Peyer's patch (tissue), 4 donors: ENCODE measurements at regions not wholly inside any gene's neighbourhood (a gene's known extent, or its start where the extent isn't known, plus 50 kb on each side); places are given as distances from the start of the nearest gene placed in this dataset.

Experiments
- DNase-seq, 3 donors: peaks; one replicate each; pipeline ENCODE4 v3.0.0-alpha.2; 2017 to 2019
- H3K27ac ChIP-seq, 4 donors: fragments of 200-600 bp; sonication (generic); one replicate each; pipeline ENCODE4 v1.5.1; 2016 to 2019
- H3K27me3 ChIP-seq, 2 donors: fragments of 200-600 bp; sonication (generic); one replicate each; pipeline ENCODE4 v1.5.1; 2019
- H3K36me3 ChIP-seq, 3 donors: fragments of 200-600 bp; sonication (generic); one replicate each; pipeline ENCODE4 v1.5.1; 2016 to 2019
- H3K4me1 ChIP-seq, 4 donors: fragments of 200-600 bp; sonication (generic); one replicate each; pipeline ENCODE4 v1.5.1; 2016 to 2019
- H3K4me3 ChIP-seq, 4 donors: fragments of 200-600 bp; sonication (generic); 1 replicate in 3 of 4; 2 replicates in 1 of 4; pipeline ENCODE4 v1.5.1; 2016 to 2019; ENCODE audit warnings: mild to moderate bottlenecking in 1 of 4
- H3K9me3 ChIP-seq, 4 donors: fragments of 200-600 bp; sonication (generic); one replicate each; pipeline ENCODE4 v1.5.1; 2016 to 2019; ENCODE audit warnings: mild to moderate bottlenecking in 1 of 4
- POLR2A ChIP-seq, 2 donors: fragments of 450-650 bp; IDR thresholded peaks; one replicate each; pipeline ENCODE4 v1.5.1; 2017; ENCODE audit warnings: antibody characterized with exemption in 2 of 2, mild to moderate bottlenecking in 2 of 2, moderate library complexity in 2 of 2
- TF ChIP-seq, protein P1 (sequence below), 6 experiments: fragments of 450-650 bp in 4 of 6; fragments of 200-600 bp in 2 of 6; sonication (generic) in 1 of 6; IDR thresholded peaks; one replicate each; pipeline ENCODE4 v1.5.1; 2017 to 2019; ENCODE audit warnings: antibody characterized with exemption in 6 of 6, mild to moderate bottlenecking in 3 of 6, moderate library complexity in 1 of 6

DNA sequence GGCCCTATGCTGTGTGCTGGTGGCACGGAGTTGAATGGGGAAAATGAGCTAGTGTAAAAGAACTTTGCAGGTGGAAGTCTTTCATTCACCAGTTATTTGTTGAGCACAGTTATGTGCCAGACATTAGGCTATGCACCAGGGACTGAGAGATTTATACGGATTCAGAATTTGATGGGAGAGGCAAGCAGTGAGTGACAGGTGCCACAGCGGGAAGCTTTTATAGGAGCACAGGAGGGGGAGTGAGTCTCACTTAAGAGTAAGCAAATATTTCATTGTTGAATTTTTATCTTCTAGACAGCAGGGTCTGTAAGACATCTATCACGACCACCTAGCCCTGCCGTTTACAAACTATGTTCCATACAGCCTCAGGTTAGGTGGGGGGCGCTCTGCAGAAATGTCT, 320.6 kb downstream of the SNAPC1 start:
- H3K27me3 ChIP-seq = no peaks in the 10 kb centered on the region
- TF ChIP-seq POLR2A (IDR thresholded peaks at IDR 0.05) = no peak
- TF ChIP-seq, protein P1, sequence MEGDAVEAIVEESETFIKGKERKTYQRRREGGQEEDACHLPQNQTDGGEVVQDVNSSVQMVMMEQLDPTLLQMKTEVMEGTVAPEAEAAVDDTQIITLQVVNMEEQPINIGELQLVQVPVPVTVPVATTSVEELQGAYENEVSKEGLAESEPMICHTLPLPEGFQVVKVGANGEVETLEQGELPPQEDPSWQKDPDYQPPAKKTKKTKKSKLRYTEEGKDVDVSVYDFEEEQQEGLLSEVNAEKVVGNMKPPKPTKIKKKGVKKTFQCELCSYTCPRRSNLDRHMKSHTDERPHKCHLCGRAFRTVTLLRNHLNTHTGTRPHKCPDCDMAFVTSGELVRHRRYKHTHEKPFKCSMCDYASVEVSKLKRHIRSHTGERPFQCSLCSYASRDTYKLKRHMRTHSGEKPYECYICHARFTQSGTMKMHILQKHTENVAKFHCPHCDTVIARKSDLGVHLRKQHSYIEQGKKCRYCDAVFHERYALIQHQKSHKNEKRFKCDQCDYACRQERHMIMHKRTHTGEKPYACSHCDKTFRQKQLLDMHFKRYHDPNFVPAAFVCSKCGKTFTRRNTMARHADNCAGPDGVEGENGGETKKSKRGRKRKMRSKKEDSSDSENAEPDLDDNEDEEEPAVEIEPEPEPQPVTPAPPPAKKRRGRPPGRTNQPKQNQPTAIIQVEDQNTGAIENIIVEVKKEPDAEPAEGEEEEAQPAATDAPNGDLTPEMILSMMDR (IDR thresholded peaks at IDR 0.05) = no peak
- H3K4me1 ChIP-seq = peaks cover 0 to 7% (median 3%) of the 10 kb centered on the region in 4 donors
- H3K27ac ChIP-seq = no peak overlapping the region
- no peaks in the 10 kb centered on the region for H3K9me3 ChIP-seq
- H3K36me3 ChIP-seq = no peaks in the 10 kb centered on the region
- H3K4me3 ChIP-seq = no peak overlapping the region
- DNase-seq = no peak

DNA sequence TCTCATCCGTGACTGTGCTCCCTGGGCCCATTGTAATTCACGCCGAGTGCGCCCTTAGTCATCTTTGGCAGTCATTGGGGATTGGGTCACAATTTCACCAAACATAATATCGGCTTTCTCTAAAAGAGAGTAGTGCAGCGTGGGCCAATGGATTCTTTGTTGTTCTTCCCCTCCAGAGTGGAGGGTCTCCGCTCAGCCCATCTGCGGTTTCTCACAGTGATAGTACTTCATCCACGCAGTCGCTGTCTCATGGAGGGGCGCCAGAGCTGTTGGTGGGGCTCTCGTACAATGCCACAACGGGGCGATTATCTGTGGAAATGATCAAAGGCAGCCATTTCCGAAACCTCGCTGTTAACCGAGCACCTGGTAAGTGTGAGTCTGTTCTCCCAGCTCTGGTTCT, 321.8 kb downstream of the SNAPC1 start:
- no peak for DNase-seq
- H3K27ac ChIP-seq = no peak overlapping the region
- H3K27me3 ChIP-seq = no peaks in the 10 kb centered on the region
- H3K9me3 ChIP-seq = no peaks in the 10 kb centered on the region
- no peak overlapping the region for H3K4me3 ChIP-seq
- peaks cover 0 to 7% (median 3%) of the 10 kb centered on the region in 4 donors for H3K4me1 ChIP-seq
- TF ChIP-seq POLR2A (IDR thresholded peaks at IDR 0.05) = no peak
- TF ChIP-seq, protein P1 (IDR thresholded peaks at IDR 0.05) = no peak
- no peaks in the 10 kb centered on the region for H3K36me3 ChIP-seq

GRCh38 chr14:62087191-62087590, 325.0 kb downstream of the SNAPC1 start:
- no peak overlapping the region for H3K4me3 ChIP-seq

GRCh38 chr14:62093736-62094135, 331.5 kb downstream of the SNAPC1 start:
- TF ChIP-seq, protein P1 (IDR thresholded peaks at IDR 0.05) = no peak
- no peak for TF ChIP-seq POLR2A (IDR thresholded peaks at IDR 0.05)
- no peaks in the 10 kb centered on the region for H3K4me1 ChIP-seq

More at GRCh38 chr14:62087191-62087590, 325.0 kb downstream of the SNAPC1 start:
- no peaks in the 10 kb centered on the region for H3K9me3 ChIP-seq
- H3K27me3 ChIP-seq = no peaks in the 10 kb centered on the region
- no peak for DNase-seq
- H3K27ac ChIP-seq = no peak overlapping the region
- TF ChIP-seq, protein P1 (IDR thresholded peaks at IDR 0.05) = no peak
- TF ChIP-seq POLR2A (IDR thresholded peaks at IDR 0.05) = no peak
- H3K4me1 ChIP-seq = no peaks in the 10 kb centered on the region
- H3K36me3 ChIP-seq = no peaks in the 10 kb centered on the region

GRCh38 chr14:62097072-62097471, 334.9 kb downstream of the SNAPC1 start:
- Histone ChIP-seq H3K9me3 (no peaks in the 10 kb centered on the region), H3K36me3 (no peaks in the 10 kb centered on the region), H3K27me3 (no peaks in the 10 kb centered on the region), H3K4me1 (no peaks in the 10 kb centered on the region), H3K27ac (no peak overlapping the region), H3K4me3 (no peak overlapping the region)
- no peak for TF ChIP-seq POLR2A (IDR thresholded peaks at IDR 0.05)
- TF ChIP-seq, protein P1 (IDR thresholded peaks at IDR 0.05) = no peak
- DNase-seq = no peak

More at GRCh38 chr14:62093736-62094135, 331.5 kb downstream of the SNAPC1 start:
- Histone ChIP-seq H3K27me3 (no peaks in the 10 kb centered on the region), H3K4me3 (no peak overlapping the region), H3K27ac (no peak overlapping the region), H3K9me3 (no peaks in the 10 kb centered on the region), H3K36me3 (no peaks in the 10 kb centered on the region)
- DNase-seq = no peak

- H3K4me3 ChIP-seq = no peak overlapping the region
- no peak for TF ChIP-seq POLR2A (IDR thresholded peaks at IDR 0.05)
- TF ChIP-seq, protein P1 (IDR thresholded peaks at IDR 0.05) = no peak
- no peaks in the 10 kb centered on the region for H3K4me1 ChIP-seq
- H3K27ac ChIP-seq = no peak overlapping the region
- DNase-seq = no peak
- no peaks in the 10 kb centered on the region for H3K27me3 ChIP-seq
- no peaks in the 10 kb centered on the region for H3K36me3 ChIP-seq
- H3K9me3 ChIP-seq = no peaks in the 10 kb centered on the region
Observed at GRCh38 chr14:62097824-62098223, 335.6 kb downstream of the SNAPC1 start.
